NCI-H82 (cell line): ENCODE measurements at regions not wholly inside any gene's neighbourhood (a gene's known extent, or its start where the extent isn't known, plus 50 kb on each side); places are given as distances from the start of the nearest gene placed in this dataset.
A peak's percentile ranks its signal among the peaks of the same experiment; 100 is the strongest.

Experiments
- DNase-seq: peaks from one replicate; lab custom pipeline; 2025; lab: John Stamatoyannopoulos, UW

- no peak for DNase-seq
Observed at GRCh38 chr2:236932831-236933361, 152.8 kb upstream of the COPS8 start.

- DNase-seq: no peak
Observed at GRCh38 chr2:236934166-236934565, 151.5 kb upstream of the COPS8 start.

- no peak for DNase-seq
Observed at GRCh38 chr2:236934656-236935055, 151.0 kb upstream of the COPS8 start.

- DNase-seq: no peak
Observed at GRCh38 chr2:236935083-236935482, 150.6 kb upstream of the COPS8 start.

- no peak for DNase-seq
Observed at GRCh38 chr2:236935631-236936445, 149.9 kb upstream of the COPS8 start.

GRCh38 chr2:236936446-236936940 is 149.2 kb upstream of the COPS8 start:
- DNase-seq: no peak

GRCh38 chr2:236938126-236938525 is 147.6 kb upstream of the COPS8 start:
- DNase-seq: peak; percentile 6

- no peak for DNase-seq
Observed at GRCh38 chr2:236939271-236939670, 146.4 kb upstream of the COPS8 start.

GRCh38 chr2:236939721-236940231 is 145.9 kb upstream of the COPS8 start:
- peak; percentile 88 for DNase-seq

GRCh38 chr2:236940497-236940896 is 145.2 kb upstream of the COPS8 start:
- DNase-seq: no peak

- peak; percentile 35 for DNase-seq
Observed at GRCh38 chr2:236940916-236941520, 144.7 kb upstream of the COPS8 start.

- no peak for DNase-seq
Observed at GRCh38 chr2:236941551-236941950, 144.1 kb upstream of the COPS8 start.

GRCh38 chr2:236942554-236942953 is 143.1 kb upstream of the COPS8 start:
- no peak for DNase-seq

- no peak for DNase-seq
Observed at GRCh38 chr2:236943068-236943467, 142.6 kb upstream of the COPS8 start.

GRCh38 chr2:236943841-236944513 is 141.7 kb upstream of the COPS8 start:
- peak; percentile 13 for DNase-seq

GRCh38 chr2:236944561-236944960 is 141.1 kb upstream of the COPS8 start:
- no peak for DNase-seq

GRCh38 chr2:236945431-236946016 is 140.2 kb upstream of the COPS8 start:
- no peak for DNase-seq

GRCh38 chr2:236946871-236947270 is 138.8 kb upstream of the COPS8 start:
- no peak for DNase-seq

GRCh38 chr2:236947294-236947693 is 138.4 kb upstream of the COPS8 start:
- DNase-seq: no peak

GRCh38 chr2:236947896-236948295 is 137.8 kb upstream of the COPS8 start:
- no peak for DNase-seq

- DNase-seq: no peak
Observed at GRCh38 chr2:236949089-236949905, 136.4 kb upstream of the COPS8 start.
